GM21423 (cell line): ENCODE measurements at regions not wholly inside any gene's neighbourhood (a gene's known extent, or its start where the extent isn't known, plus 50 kb on each side); places are given as distances from the start of the nearest gene placed in this dataset.

Experiments
- ATAC-seq: cut with Tn5 transposase; IDR thresholded peaks from one replicate; pipeline ENCODE4 v1.9.1; 2021; ENCODE audit warnings: mild to moderate bottlenecking, moderate library complexity; ENCODE audit not compliant: unreplicated experiment

DNA sequence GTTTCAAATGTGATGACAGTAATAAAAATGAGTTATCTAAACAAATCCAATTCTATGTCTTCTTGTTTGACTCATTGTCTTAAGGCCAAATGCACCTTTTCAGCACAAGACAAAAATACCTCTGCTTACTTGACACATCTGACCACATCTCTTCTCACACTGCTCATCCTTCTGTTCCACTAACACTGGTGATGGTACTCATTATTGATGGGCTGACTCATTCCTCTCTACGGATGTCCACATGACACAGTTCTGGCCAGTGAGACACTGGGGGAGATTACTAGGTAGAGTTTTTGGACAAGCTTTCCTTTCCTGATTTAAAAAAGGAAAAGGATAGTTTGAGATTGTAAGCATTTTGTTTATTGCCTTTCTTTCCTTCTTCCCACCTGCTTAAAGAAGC is 410.6 kb upstream of the THRB start:
- ATAC-seq, result no peak

DNA sequence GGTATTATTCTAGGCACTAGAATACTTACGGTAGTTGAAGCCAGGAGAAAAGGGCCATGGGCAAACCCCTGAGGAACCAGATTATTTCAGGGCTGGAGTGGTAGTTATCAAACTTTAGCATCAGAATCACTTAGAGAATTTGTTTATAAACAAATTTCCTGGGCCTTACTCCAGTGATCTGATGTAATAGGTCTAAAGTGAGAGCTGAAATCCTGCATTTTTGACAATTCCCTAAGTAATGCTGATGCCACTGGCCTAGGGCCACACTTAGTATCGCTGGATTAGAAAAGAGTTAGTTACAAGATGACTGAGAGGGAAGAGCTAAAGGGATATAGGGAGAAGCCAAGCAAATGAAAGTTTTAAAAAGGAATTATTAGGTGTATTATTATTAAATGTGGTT is 412.5 kb upstream of the THRB start:
- no peak for ATAC-seq

DNA sequence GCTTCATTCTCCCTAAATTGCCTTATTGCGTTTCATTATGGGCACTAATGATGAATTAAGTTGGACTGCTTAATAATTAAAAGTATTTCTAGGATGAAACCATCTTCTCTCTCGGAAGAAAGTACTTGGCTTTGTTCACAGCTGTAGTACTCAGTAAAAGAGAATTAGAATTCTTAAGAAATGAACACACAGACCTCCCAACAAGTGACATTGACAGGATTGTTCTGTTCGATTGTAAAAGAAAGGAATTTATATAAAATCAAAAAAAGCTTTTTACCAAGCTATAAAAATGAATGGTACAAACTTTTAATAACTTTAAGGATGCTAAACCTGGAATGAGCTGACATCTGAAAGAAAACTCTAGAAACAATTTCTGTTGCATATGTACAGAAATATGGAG is 416.4 kb upstream of the THRB start:
- no peak for ATAC-seq

DNA sequence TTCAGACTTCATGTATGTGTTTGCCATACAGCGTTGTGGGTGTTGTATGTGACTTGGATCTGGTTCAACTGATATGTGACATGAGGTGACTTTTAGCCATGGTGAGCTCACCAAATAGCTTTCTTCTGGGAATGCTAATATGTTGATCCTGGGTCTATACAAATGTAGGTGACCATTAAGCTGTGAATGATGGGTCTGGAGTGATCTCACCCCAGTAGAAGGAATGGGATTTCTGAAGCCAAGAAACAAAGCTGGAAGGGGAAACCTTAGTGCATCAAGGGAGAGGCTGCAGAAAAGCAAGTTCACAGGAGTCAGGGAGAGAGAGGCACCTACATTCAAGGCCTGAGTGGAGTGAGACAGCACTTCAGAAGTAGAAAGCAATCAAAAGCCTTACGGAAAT is 421.0 kb upstream of the THRB start:
- no peak for ATAC-seq

DNA sequence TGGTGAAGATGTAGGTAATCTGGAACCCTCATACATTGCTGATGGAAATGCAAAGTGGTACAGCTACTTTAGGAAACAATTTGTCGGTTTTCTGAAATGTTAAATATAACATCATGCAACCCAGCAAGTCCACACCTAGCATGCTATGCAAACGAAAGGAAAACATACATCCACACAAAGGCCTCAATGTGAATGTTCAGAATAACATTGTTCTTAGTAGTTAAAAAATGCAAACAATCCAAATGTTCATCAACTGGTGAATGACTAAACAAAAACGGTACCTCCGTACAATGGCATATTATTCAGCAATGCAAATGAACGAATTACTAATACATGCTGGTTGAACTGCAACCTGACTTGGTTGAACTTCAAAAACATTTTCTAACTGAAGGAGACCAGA is 423.3 kb upstream of the THRB start:
- no peak for ATAC-seq

DNA sequence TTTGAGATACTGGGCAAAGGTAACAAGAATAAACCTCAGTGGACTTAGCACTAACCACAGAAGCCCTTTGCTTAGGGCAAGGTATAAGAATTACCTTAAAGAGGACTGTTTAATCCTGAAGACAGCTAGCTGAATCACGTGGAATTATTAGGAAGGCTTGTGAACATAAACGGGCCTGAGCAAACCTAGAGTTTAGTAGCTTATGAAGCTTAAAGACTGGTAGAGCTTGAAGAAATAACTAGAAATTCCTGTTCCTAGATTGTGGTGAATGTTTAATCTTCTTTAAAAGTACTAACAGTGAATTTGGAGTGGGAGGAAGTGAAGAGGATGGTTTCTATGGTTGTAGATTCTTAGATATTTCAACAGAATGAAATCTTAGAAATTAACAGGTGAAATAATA is 428.9 kb upstream of the THRB start:
- no peak for ATAC-seq

DNA sequence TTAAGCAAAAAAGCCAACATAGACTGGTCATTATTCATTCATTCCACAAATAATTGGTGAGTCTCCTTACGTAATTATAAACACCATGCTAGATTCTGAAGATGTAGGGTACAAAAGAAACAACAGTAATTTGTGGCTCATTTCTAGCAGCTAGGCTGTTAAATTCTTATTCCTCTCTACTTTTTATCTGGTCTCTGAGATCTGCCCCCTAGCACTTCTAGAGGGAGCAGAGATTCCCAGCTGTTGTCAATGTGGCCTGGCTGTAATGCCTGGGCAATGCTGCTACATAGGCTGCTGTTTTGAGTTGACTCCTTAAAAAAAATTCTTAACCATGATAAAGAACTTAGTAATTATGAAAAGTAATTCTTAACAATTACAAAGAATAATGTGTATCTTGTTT is 434.9 kb upstream of the THRB start:
- ATAC-seq, result no peak

DNA sequence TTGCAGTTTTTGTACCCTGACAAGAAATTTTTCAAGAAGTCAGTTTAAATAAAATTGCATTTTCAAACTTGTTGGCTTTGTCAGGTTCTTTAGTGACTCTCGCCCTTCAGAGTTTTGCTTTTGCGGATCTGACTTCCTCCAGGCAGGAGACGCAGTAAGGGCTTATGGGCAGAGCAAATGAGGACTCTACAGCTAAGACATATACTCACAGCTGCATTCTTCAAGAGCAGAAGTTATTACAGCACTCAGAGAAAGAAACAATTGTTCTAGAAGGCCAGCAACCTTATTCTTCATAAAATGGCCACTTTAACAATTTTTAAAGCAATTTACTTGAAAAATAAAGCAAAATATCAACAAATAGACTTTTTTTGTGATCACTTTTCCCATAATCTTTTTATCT is 438.8 kb upstream of the THRB start:
- ATAC-seq, result no peak

DNA sequence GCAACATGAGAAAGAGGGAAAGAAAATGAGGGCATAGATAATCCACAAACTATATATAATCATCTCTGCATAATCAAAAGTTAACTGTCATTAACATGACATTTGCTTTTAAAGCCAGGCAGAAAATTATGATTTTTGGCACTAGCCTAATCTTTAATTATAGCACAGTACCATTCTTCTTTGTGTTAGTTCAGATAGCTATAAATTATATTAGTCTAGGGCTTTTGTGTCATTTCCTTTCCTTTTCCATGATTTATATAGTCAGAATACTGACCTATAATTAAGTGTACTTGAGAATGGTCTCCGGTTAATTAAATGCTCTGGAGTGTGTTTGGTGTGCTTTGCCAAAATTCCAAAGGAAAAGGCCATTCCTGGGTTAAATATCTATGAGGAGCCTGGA is 441.9 kb upstream of the THRB start:
- ATAC-seq, result no peak

DNA sequence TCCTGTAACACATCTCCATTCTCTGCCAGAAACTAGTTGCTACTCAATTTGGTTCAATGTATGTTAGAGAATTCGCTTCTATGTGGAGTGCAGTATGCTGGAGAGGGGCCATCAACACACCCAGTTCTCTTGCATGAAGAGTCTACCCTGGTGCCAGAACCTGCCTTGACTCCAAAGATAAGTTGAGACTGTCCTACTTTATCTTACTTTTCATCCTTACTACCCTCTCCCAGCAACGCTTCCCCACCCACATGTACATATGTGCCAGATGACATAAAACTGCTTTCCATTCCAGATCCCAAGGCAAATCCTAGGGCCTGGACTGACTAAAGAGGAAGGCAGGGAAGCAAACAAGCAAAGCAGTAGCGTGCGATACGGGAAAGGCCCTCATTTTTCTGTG is 442.6 kb upstream of the THRB start:
- no peak for ATAC-seq

DNA sequence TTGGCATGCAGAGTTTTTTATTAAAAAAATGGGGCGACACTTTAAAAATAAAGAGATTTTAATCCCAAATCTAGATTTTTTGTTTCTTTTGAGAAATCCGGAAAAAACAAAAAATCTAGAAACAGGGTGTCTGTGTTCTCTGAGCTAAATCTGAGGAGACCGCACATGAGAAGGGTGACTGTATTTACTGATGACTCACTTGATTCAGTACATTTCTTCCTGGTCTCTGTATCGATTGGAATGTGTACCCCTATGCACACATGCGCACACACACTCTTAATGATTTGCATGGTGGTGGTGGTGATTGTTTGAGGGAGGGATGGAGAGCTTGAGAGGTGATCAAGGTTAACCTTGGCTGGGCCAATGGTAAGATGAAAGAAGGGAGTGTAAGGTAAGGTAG is 443.1 kb upstream of the THRB start:
- no peak for ATAC-seq

DNA sequence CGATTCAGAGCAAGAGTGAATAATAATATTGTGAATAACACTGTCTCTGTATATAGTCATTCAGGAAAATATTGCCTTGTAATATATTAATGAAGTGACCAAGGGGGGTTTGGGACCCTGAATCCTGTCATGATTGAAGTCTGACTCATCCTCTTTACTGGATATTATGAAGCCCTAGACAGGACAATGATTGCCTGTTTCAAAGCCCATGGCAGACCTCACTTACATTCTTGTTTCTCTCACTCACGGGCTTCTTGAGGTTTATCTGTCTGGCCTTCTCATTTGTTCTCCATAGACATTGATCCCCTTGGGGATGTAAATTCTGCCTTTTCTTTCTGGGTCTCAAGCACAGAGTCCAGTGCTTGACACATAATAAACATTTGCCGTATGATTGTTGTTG is 449.3 kb upstream of the THRB start:
- ATAC-seq, result no peak

DNA sequence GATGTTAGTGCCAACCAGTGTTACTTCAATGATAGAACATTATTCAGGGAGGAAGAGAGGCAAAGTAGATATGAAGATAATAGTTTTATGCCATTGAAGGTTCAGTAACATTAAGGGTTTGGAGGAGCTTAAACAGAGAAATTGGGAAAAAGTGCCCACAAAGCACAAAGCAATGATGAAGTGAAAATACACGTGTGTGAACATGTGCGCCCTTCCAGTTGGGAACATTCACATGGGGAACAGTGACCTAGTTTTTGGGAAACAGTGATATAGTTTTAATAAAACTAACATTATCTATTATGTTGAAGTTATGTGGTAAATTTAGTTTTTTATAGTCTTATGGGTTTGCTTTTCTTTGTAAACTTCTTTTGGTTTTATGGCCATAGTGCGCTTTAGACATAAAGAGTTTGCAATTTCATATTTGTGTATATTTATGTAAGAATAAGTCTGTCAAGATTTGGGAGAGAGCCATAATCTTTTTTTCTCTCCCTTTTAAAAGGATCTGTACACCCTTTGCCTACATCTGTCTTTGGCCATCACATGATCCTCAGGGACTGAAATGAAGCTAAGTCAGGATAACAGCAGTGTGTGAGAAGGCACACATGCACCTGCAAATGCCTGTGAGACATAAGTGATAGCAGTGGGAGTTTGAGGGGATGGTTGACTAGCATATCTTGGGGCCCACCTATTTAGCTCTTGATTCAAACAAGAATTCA is 450.3 kb upstream of the THRB start:
- ATAC-seq, result no peak

DNA sequence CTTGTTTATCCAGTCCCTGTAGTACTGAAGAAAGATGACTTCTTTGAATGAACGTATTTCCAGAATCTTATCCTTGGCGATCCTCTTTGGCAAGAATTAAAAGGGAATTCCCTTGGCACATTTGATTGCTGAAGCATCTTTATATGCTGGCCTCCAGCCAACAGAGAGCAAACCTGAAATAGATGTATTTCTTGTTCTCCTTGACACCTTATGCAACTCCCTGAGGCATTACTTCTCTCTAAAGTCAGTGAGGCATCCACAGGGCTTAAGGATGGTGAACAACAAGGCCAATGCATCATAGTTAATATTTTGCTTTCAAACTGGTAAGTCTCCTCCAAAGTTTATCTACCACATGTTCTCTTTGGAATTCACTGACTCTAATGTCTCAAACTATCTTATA is 450.9 kb upstream of the THRB start:
- no peak for ATAC-seq

DNA sequence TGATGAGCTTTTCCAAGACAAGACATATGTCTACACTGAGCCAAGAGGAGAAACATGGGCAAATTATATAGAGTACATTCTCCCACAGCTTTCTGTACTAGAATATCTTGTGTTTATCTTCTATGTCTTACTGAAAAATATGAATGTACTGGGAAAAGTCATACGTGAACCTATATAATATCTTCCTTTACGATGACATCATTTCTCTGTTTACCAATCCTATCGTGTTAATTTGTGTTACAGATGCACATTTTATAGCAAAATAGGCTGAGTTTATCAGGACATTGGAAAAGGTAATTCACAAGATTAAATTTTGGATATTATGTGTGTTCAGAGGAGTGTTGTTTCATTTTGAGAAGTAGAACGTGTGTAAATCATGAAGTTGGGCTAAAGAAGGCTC is 452.5 kb upstream of the THRB start:
- no peak for ATAC-seq

DNA sequence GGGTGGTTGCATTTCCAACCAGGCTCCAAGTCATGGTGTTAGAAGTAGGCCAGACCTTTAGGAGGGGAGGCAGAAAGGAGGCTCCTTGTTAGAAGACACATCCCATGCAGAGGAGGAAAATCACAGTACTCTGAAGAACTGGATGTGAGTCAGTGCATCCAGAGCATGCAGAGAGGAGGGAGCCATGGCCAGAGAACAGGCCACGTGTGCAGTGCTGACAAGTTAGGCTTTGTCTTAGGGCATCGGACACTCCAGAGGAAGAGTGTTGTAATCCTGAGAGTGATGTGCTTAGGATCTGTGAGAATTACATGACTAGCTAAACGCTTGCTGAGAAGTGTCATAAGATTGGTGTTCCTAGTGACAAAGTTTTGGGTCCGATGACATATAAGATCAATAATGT is 456.5 kb upstream of the THRB start:
- ATAC-seq, result no peak

DNA sequence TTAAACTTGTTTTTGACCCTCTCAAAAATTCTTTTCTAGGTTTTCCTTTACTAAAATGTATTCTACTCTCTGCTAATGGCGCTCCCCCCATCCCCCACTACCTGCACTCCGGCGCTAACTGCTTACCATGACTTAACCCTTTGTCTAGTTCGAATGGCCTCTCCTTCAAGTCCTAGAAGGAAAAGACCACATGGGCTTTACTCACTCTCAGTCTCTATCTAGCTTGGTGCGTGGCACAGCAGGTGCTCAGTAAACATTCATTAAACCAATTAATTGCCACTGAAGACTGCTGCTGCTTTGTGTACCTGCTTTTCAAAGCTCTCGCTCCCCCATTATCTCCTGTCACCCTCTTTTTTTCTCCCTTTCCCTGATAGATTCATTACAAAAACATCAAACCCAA is 457.7 kb upstream of the THRB start:
- ATAC-seq, result no peak

DNA sequence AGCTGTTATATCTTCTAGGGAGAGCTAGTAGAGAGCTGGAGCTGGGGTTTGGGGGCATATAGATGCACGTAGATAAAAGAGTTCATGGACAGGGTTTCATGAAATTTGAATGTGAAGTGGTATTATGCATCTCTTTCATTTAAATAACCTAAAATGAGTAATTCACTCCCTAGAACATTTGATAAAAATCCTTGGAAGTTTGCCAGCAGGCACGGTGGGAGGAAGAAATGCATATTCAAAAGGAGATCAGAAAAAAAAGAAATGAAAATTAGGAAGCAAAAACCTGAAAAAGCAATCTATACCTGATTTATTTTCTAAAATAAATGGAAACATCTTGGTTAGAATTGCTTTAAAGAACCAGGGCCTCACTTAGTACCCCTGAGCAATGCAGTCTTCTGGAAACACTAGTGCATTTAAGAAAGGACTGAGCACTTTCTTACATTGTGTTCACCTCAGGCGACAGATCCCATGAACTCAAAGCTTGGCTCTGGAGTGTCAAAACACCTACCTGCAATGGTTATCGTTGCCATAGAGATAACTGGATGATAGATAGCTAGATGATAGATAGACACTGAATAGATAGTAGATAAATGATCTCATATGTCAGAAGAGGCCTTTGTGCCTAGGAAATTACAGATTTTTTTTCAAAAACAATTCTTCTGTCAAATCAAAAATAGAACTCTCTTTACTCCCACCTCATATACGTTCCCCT is 458.6 kb upstream of the THRB start:
- no peak for ATAC-seq

DNA sequence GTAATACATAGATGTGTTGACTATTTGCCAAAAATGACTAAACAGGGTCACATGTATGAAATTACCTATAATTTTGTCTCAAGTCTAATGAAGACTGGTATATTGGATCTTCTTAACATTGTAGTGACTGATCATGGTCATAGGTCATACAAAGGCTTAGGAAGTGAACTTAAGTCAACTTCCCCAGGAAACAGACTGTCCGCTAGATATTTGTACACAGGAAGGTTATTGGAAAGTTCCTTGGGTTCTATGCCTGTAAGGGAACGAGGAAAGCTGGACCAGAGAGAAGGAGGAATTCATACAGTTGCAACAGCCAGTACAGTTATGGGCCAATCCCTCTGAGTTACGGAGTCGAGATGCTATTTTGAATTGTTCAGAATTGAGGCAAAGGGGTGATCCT is 462.0 kb upstream of the THRB start:
- no peak for ATAC-seq

DNA sequence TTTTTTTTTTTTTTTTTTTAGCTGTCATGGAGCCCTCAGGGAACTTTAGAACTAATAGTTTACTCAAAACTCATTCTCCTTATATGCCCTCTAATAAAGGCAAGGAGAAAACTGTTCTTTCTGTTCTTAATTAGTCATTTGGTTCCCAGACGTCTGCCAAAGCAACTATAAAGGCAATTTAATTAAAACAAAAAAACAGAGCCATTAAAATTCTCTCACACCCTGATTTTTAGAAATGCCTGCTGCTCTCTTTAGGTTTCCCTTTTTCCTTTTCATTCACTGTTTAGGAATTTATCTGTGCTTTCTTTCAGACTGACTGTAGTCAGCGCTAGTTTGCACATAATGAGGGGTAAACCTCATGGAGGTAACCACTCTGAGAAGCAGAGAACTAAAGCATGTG is 463.6 kb upstream of the THRB start:
- ATAC-seq, result no peak

DNA sequence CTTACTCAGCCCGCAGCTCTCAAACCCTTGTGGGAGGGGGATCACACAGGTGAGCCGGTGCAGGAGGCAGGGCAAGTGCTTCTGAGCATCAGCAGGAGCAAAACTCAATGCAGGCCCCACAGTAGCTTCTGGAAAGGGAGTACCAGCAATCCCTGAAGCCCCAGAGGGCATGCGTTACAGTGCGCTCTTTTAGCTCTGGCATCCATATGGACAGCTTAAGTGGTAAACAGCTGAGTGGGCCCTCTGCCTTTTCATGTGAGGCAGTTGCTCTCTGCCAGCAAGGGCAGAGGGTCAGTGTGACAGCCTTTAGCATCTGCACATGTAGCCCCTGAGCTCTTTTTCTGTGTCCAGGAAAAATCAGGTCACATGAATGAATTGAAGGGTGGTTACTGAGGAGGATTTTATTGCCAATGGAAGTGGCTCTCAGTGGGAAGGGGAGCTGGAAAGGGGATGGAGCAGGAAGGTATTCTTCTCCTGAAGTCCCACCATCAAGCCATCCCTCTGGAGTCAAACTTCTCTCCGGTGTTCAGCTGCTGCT is 464.3 kb upstream of the THRB start:
- ATAC-seq, result no peak

DNA sequence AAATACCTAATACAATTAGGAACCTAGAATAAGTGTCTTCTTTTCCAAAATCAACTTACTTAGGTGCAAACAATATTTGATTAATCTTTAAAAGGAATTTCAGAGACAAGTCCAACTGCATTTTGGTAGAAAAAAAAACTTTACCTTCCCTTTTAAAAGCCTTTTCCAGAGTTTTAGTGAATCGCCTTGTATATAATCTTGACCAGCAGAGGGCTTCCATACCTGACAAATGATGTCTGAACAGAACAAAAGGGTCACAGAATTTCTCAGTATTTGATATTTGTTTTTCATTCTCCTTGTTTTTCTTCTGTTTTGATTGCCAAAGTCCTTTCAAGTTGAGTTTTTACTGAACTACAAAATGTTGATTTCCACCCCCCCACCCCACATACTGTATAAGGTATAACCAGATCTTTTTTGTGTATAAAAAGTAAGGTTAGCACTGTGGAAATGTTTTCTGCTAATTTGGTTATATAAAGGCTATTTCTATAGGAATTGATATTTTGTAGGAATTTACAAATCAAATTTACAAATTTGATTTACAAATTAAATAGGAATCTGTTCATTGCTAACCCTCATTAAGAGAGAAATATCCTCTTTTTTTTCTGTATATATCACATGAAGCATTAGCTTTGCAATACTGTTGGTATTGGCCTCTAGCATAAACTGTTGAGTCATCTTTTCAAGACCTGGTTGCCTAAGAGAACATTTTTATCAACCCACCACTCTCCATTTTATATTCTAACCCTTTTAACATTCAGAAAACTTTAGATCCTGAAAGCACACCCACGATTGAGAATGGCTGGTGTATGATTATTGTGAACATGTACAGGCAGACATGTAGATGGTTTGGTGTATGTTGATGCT is 464.1 kb upstream of the RARB start:
- ATAC-seq, result no peak
